Upper lobe of left lung (tissue), 4 donors: ENCODE measurements at regions not wholly inside any gene's neighbourhood (a gene's known extent, or its start where the extent isn't known, plus 50 kb on each side); places are given as distances from the start of the nearest gene placed in this dataset.

Experiments
- CTCF ChIP-seq, 6 experiments: fragments of 450-650 bp in 4 of 6; fragments of 200-600 bp in 2 of 6; sonication (generic) in 2 of 6; IDR thresholded peaks; one replicate each; pipeline ENCODE4 v1.5.1; 2016 to 2019; ENCODE audit warnings: antibody characterized with exemption in 6 of 6
- EP300 ChIP-seq, 4 donors: sonication (generic); formaldehyde crosslinking; IDR thresholded peaks; one replicate each; pipeline ENCODE4 v1.5.1; 2017; ENCODE audit warnings: antibody characterized with exemption in 4 of 4, control low read depth in 2 of 4
- POLR2A ChIP-seq, 4 donors: fragments of 450-650 bp; IDR thresholded peaks; one replicate each; pipeline ENCODE4 v1.5.1; 2016 to 2017; ENCODE audit warnings: antibody characterized with exemption in 4 of 4, mild to moderate bottlenecking in 2 of 4
- POLR2AphosphoS5 ChIP-seq, 2 donors: sonication (generic); formaldehyde crosslinking; IDR thresholded peaks; one replicate each; pipeline ENCODE4 v1.5.1; 2017; ENCODE audit warnings: antibody characterized with exemption in 2 of 2

GRCh38 chr5:57319628-57320027 lies 145.8 kb downstream of the GPBP1 start:
- TF ChIP-seq CTCF (IDR thresholded peaks at IDR 0.05) (no peak), POLR2AphosphoS5 (IDR thresholded peaks at IDR 0.05) (no peak), POLR2A (IDR thresholded peaks at IDR 0.05) (no peak), EP300 (IDR thresholded peaks at IDR 0.05) (no peak)
